AG20443 (cell line): ENCODE measurements at regions not wholly inside any gene's neighbourhood (a gene's known extent, or its start where the extent isn't known, plus 50 kb on each side); places are given as distances from the start of the nearest gene placed in this dataset.

Source experiments
- DNase-seq: peaks from one replicate; pipeline ENCODE4 v3.0.0; 2012; ENCODE audit warnings: low spot score, mixed read lengths

- DNase-seq = no peak
Measured at GRCh38 chr14:101045511-101045910, 142.0 kb upstream of the RTL1 start.

- no peak for DNase-seq
Measured at GRCh38 chr14:101046071-101046470, 142.5 kb upstream of the RTL1 start.

- no peak for DNase-seq
Measured at GRCh38 chr14:101047326-101047725, 143.8 kb upstream of the RTL1 start.

DNA sequence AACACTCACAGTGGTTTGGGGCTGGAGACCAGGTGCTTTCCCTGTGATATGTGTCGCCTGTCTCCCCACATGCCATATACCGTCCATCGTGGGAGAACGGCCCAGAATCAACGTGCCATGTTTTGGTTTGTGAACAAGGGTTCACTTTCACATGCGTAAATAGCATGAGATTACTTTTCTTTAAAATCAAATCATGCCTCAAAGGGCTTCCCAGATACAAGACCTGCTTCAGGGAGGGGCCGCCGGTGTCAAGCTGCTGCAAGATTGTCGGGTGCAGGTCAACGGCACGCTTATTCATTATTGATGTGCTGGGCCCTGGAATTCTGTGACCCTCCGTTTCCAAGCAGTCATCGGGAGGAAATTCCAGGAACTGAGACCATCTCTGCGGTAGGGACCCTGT, 145.2 kb upstream of the RTL1 start:
- DNase-seq = no peak

GRCh38 chr14:101049511-101049910, 146.0 kb upstream of the RTL1 start:
- DNase-seq = no peak

- no peak for DNase-seq
Measured at GRCh38 chr14:101049942-101050341, 146.4 kb upstream of the RTL1 start.

- no peak for DNase-seq
Measured at GRCh38 chr14:101050901-101051490, 147.5 kb upstream of the RTL1 start.

GRCh38 chr14:101054671-101055070, 151.1 kb upstream of the RTL1 start:
- DNase-seq = no peak

GRCh38 chr14:101055106-101055662, 151.7 kb upstream of the RTL1 start:
- DNase-seq = no peak

DNA sequence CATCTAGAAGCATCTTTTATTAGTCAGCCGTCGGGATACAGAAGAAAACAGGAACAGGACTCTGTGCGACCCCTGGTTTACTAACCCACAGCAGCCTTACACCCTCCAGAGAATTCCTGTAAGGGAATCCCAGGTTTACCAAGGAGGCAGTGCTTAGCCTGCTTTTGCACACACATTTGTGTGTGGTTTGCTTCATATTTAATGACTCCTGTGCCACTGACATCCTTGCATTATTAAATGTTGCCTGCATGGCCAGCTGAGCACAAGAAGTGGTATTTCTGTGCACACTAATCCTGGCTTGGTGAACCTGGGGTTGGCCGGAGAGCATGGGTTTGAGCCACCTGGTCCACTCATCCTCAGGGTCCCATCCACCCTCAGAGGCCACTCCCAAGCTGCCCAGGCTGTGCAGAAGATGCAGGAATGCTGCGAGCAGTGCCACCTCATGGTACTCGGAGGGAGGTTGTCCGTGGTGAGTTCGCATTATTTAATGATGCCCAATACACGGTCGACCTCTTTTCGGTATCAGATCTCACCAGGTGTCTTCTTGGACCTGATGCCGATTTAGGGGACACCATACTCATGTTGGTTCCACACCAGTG, 152.4 kb upstream of the RTL1 start:
- DNase-seq = no peak

- no peak for DNase-seq
Measured at GRCh38 chr14:101056446-101056845, 152.9 kb upstream of the RTL1 start.

DNA sequence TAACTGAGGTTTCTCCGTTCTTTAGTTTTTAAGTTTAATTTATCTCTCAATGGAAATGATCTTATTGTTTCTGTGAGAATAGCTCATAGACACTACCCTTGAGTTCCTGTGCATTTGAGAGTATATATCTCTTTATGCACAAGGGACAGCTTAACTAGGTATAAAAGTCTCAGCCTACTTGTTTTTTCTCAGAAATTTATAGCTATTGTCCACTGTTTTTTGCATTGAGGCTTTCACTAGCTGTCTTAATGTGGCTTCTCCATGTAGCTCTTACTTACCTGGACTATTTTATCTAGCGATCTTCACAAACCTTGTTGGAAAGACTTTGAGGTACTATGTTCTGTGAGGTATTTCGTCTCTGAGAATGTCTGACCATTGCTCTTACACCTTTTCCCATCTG, 153.9 kb upstream of the RTL1 start:
- DNase-seq = no peak

GRCh38 chr14:101058571-101058970, 155.0 kb upstream of the RTL1 start:
- DNase-seq = no peak

GRCh38 chr14:101060171-101060601, 156.7 kb upstream of the RTL1 start:
- DNase-seq = no peak

DNA sequence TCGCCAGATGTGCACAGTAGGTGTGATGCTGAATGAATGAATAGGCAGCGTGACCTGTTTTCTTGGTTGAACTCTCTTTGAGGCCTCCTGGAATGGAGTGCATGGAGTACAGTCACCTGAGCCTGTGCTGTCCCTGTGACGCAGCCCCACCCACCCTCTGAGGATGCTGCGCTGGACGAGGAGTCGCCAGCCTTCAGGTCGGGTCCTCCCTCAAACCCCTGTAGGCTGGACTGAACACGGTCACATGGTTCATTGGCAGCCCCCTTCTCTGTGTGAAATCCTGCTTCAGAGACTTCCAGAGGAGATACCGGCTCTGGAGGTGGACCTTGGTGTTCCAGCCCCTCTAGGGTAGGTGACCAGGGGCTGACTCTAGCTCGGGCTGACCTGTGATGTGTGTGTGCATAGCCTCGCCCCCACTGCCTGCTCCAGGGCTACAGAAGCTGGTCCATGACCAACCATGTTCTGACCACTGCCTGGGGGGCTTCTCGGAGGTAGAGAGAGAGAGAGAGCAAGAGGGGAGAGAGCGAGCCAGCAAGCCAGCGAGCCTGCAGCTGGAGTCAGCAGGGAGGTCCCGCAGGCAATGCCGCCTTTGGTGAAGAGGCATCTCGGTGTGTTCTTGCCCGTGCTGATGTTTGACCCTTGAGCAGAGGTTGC, 158.0 kb upstream of the RTL1 start:
- DNase-seq = no peak

DNA sequence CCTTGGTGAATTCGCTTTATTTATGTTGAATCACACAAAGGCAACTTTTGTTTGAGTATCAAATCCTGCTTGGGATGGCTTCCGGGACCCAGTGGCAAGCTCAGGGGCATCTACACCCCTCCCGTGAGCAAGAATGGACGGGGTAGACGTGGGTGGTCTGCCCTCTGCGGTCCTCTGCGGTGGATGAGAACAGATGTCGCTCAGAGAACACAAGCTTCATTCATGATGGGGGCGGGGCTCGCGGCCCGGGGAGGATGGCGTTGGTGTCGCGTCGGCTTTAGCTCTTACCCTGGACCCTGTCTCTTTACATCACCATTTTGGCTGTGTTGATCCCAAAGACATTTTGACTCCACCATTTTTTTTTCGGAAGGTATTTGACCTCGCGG, 158.5 kb upstream of the RTL1 start:
- no peak for DNase-seq

DNA sequence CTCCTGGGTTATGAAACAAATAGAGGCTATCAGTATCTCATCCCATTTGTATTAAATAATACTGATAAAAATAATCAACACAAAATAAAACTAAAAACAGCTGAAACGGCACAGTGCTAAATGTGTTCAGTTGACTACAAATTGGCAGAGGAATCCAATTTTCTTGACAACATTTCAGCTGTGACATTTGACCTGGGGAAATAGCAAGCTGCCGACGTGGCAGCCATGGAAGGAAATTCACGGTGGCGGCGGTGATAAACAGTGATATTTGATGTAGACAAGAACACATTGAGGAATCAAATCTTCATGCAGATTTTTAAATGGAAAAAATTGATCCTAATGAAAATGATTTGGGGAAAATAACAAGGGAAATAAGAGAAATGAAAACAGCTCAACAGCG, 159.1 kb upstream of the RTL1 start:
- DNase-seq = no peak

DNA sequence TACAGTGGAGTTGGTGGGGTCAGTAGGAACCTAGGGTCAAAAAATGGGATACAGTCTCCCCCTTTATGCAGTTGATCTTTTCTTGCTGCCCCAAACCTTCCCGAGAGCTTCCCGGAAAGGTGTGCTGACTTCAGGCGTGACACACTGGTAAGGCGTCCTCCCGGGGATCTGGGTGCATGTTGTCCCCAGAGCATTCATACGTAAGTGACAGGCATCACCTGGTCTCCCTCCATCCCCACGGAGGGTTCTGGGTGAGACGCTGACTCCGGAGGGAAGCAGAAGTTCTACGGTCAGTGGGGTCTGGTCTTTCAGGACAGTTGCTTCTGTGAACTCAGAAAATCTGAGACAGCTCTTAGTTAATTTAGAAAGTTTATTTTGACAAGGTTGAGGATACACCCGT, 159.6 kb upstream of the RTL1 start:
- DNase-seq = no peak

DNA sequence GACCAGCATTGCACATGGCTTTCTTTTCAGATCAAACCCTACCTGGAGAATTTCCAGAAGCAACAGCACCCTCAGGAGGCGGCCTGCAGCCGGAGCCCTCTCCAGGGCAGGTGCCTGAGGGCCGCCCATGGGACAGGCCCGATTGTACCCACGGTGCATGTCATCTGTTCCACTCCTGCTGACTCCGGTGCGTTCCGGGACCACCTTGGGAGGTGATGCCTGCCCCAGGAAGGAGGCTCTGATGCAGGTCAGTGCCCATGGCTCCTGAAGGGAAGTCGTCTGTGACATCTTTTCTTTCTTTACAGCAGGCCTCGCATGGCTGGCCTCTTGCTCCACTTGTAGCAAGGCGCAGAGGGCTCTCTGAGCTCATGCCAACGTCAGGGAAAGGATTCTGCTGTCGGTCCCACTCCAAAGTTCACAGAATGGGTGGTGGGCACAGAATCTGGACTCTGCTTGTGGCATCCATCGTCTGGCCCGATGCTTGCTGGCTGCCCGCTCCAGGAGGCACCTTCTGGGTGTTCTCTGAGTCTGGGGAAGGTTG, 160.7 kb upstream of the RTL1 start:
- DNase-seq = no peak

DNA sequence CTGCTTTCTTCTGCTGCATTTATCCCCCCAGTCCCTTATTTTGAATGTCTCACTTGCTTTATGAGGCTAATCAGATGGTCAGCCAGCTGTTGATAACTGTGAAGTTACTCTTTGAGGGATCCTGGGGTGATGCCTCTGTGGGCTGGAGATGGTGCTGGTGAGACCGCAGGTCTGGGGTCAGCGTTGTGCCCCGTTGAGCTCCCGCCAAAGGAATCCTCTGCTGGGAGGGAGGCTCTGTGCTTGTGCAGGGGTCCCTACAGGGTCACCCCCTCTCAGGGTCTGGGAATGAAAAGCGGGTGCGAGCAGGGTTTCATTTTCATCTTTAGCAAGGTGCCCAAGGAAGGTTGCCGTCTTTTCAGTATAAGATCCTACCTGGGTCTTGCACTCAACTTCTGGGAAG, 161.2 kb upstream of the RTL1 start:
- no peak for DNase-seq

DNA sequence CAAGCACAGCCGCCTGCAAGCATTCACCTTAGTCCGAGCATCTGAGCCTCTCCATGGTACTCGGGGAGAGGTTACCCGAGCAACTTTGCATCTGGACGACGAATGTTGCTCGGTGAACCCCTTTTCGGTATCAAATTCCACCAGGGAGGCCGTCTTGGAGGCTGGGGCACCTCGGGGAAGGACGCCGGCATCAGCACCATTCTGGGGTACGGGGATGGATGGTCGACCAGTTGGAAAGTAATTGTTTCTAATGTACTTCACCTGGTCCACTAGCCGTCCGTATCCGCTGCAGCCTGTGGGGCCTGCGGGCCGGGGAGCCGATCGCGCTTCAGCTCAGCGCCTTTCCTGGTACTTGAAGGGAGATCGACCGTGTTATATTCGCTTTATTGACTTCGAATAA, 161.7 kb upstream of the RTL1 start:
- DNase-seq = no peak

DNA sequence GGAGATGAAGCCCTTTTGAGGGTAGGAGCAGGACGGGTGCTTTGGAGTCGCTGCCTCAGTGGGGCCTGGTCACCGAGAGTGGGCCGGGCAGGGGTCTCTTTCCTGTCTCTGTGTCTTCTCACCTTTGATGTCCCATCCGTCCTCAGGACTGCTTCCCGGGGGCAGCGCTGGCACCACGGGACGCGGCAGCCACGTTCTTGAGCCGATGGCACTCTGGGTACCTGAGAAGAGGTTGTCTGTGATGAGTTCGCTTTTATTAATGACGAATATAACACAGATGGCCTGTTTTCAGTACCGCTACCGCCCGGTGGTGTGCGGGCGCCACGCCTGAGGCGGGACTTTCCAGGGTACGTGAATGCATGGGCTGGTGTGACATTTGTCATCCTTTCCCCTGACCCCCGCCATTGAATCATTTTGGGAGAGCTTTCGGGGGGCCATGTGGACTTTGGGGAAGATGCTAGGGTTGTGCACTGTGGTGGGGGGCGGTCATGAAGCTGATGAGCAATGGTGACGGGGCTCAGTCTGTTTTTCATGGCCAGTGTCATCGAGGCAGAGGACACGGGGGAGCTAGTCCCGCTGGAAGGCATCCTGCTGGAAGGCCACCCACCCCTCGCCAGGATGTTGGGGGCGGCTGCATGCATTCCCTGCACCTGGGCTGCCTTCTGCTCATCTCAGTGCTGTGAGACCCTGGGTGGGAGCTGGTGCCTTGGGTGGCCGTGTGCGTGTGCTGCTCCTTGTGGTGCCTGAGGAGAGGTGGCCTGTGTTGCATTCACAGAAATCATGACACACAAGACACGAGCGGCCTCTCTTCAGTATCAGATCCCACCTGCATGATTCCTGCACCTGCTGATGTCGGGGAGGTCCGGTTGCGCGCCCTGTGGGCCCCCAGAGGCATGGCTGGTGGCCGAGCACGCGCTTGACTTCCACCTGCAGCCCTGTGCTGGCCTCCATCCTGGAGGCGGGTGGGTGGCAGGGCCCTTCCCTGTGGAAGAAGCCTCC, 162.5 kb upstream of the RTL1 start:
- no peak for DNase-seq
